IMR-90 (cell line): ENCODE measurements at regions not wholly inside any gene's neighbourhood (a gene's known extent, or its start where the extent isn't known, plus 50 kb on each side); places are given as distances from the start of the nearest gene placed in this dataset.

ENCODE experiments used
- ATAC-seq: fragments of 200-7000 bp; cut with Tn5 transposase; 2 replicates; pipeline ENCODE4 v1.9.1; 2020; ENCODE audit warnings: low read depth, mild to moderate bottlenecking, moderate library complexity
- BruUV-seq: library from RNA; stranded (reverse); fragments of 400-500 nt; replicated peaks from 2 replicates; lab custom pipeline; 2021; lab: Mats Ljungman, UMichigan
- CTCF ChIA-PET: fragments of 300-600 bp; formaldehyde crosslinking; extraction: SDS; loops from one replicate; lab custom pipeline; 2021; ENCODE audit warnings: antibody characterized with exemption; lab: Yijun Ruan, JAX
- POLR2A ChIA-PET: fragments of 300-600 bp; sonication (Branson Sonifier 250); formaldehyde crosslinking; loops from one replicate; lab custom pipeline; 2022; ENCODE audit warnings: antibody characterized with exemption; ENCODE audit not compliant: unreplicated experiment; lab: Charles Lee
- DNase-seq: peaks from one replicate; pipeline ENCODE4 v3.0.0; 2013
- H2AFZ ChIP-seq: replicated peaks from 2 replicates; pipeline ENCODE3; 2013; ENCODE audit warnings: low read length, mild to moderate bottlenecking; ENCODE audit not compliant: poor library complexity
- H2AK5ac ChIP-seq: 2 replicates; pipeline ENCODE4 v1.6.1; 2013; ENCODE audit warnings: low read depth, low read length, inconsistent platforms
- H2AK9ac ChIP-seq: replicated peaks from 2 replicates; pipeline ENCODE3; 2013; ENCODE audit warnings: mild to moderate bottlenecking, low read depth, low read length, moderate library complexity; ENCODE audit not compliant: poor library complexity
- H2BK120ac ChIP-seq: 2 replicates; pipeline ENCODE4 v1.6.1; 2013; ENCODE audit warnings: low read depth, low read length, inconsistent platforms
- H2BK15ac ChIP-seq: 3 replicates; pipeline ENCODE4 v1.6.1; 2013; ENCODE audit warnings: low read depth, low read length, inconsistent platforms
- H2BK20ac ChIP-seq: 2 replicates; pipeline ENCODE4 v1.6.1; 2013; ENCODE audit warnings: low read depth, mild to moderate bottlenecking, inconsistent platforms, low read length, moderate library complexity
- H2BK5ac ChIP-seq: 2 replicates; pipeline ENCODE4 v1.6.1; 2013; ENCODE audit warnings: mild to moderate bottlenecking, low read depth, low read length, inconsistent platforms; ENCODE audit not compliant: poor library complexity, severe bottlenecking
- H3K14ac ChIP-seq: replicated peaks from 2 replicates; pipeline ENCODE4 v1.6.1; 2013; ENCODE audit warnings: low read depth, low read length, inconsistent platforms
- H3K18ac ChIP-seq: 2 replicates; pipeline ENCODE4 v1.6.1; 2013; ENCODE audit warnings: low read depth, low read length, control low read depth
- H3K23ac ChIP-seq: 2 replicates; pipeline ENCODE4 v1.6.1; 2013; ENCODE audit warnings: low read depth, low read length, inconsistent platforms
- H3K27ac ChIP-seq: 2 replicates; pipeline ENCODE4 v1.5.1; 2013; ENCODE audit warnings: mild to moderate bottlenecking, control low read depth, low read length; ENCODE audit not compliant: insufficient read depth
- H3K27me3 ChIP-seq: 2 replicates; pipeline ENCODE4 v1.6.1; 2013; ENCODE audit warnings: low read length; ENCODE audit not compliant: control insufficient read depth, insufficient read depth
- H3K36me3 ChIP-seq: 2 replicates; pipeline ENCODE4 v1.6.1; 2013; ENCODE audit warnings: low read length, mixed read lengths; ENCODE audit not compliant: control insufficient read depth, insufficient read depth
- H3K4ac ChIP-seq: 2 replicates; pipeline ENCODE4 v1.6.1; 2013; ENCODE audit warnings: low read depth, low read length, inconsistent platforms
- H3K4me1 ChIP-seq: 2 replicates; pipeline ENCODE4 v1.6.1; 2013; ENCODE audit warnings: low read length, mixed read lengths; ENCODE audit not compliant: control insufficient read depth, insufficient read depth
- H3K4me2 ChIP-seq: 2 replicates; pipeline ENCODE4 v1.6.1; 2013; ENCODE audit warnings: low read depth, mild to moderate bottlenecking, control low read depth, low read length, moderate library complexity
- H3K4me3 ChIP-seq: 2 replicates; pipeline ENCODE4 v1.5.1; 2013; ENCODE audit warnings: low read depth, mild to moderate bottlenecking, control low read depth, low read length, moderate library complexity; ENCODE audit not compliant: insufficient read depth
- H3K56ac ChIP-seq: 2 replicates; pipeline ENCODE4 v1.6.1; 2013; ENCODE audit warnings: low read length, inconsistent platforms; ENCODE audit not compliant: insufficient read depth; ENCODE audit errors: extremely low read depth
- H3K79me1 ChIP-seq, 2 experiments: 2 replicates each; pipeline ENCODE4 v1.6.1; 2013; ENCODE audit warnings: low read length in 2 of 2, inconsistent platforms in 1 of 2, low read depth in 1 of 2
- H3K9ac ChIP-seq: 2 replicates; pipeline ENCODE4 v1.6.1; 2013; ENCODE audit warnings: low read depth, low read length, control low read depth
- H3K9me1 ChIP-seq: 2 replicates; pipeline ENCODE4 v1.6.1; 2013; ENCODE audit warnings: low read length, inconsistent platforms; ENCODE audit not compliant: insufficient read depth
- H3K9me3 ChIP-seq: 2 replicates; pipeline ENCODE4 v1.6.1; 2013; ENCODE audit warnings: low read length; ENCODE audit not compliant: control insufficient read depth, insufficient read depth
- H4K20me1 ChIP-seq: 2 replicates; pipeline ENCODE4 v1.6.1; 2013; ENCODE audit warnings: low read length, inconsistent platforms; ENCODE audit not compliant: insufficient read depth
- H4K5ac ChIP-seq: 2 replicates; pipeline ENCODE4 v1.6.1; 2013; ENCODE audit warnings: mild to moderate bottlenecking, low read depth, low read length, control low read depth
- H4K8ac ChIP-seq, 2 experiments: 2 replicates each; pipeline ENCODE4 v1.6.1; 2013; ENCODE audit warnings: low read depth in 2 of 2, low read length in 2 of 2, control low read depth in 1 of 2, inconsistent platforms in 1 of 2
- H4K91ac ChIP-seq: 2 replicates; pipeline ENCODE4 v1.6.1; 2013; ENCODE audit warnings: low read depth, low read length, inconsistent platforms; ENCODE audit not compliant: insufficient read depth
- POLR2A ChIP-seq: IDR thresholded peaks from 2 replicates; pipeline ENCODE4 v1.6.1; 2012; ENCODE audit warnings: mild to moderate bottlenecking, low read depth, low read length
- RAD21 ChIP-seq: IDR thresholded peaks from 2 replicates; pipeline ENCODE4 v1.6.1; 2012; ENCODE audit warnings: low read length, improper control_type of control experiment
- RCOR1 ChIP-seq: IDR thresholded peaks from 2 replicates; pipeline ENCODE4 v1.6.1; 2012; ENCODE audit warnings: mild to moderate bottlenecking, low read length, improper control_type of control experiment; ENCODE audit not compliant: insufficient replicate concordance
- WGBS, 2 experiments: methylation state at CpG; one replicate each; pipeline versions ENCODE4 v1.1.5 to v1.1.7; 2013; ENCODE audit warnings: missing lambda C conversion rate in 2 of 2; ENCODE audit not compliant: insufficient read length in 1 of 2; ENCODE audit errors: extremely low coverage in 2 of 2; 5-methylcytosine and 5-hydroxymethylcytosine counted together
- dilution Hi-C: fragments of 300-500 bp; cut with HindIII; formaldehyde crosslinking; loops from one replicate; pipeline ENCODE4 v1.14.3; 2018; ENCODE audit warnings: low sequenced_read_pairs; ENCODE audit not compliant: unreplicated experiment
- in situ Hi-C: fragments of 300-500 bp; cut with MboI; formaldehyde crosslinking; loops from 3 replicates; pipeline ENCODE4 v1.14.3; 2019; ENCODE audit warnings: low sequenced_read_pairs, inconsistent platforms, mixed read lengths
- intact Hi-C: fragments of 100-400 bp; cut with micrococcal nuclease; formaldehyde crosslinking; loops from 2 replicates; pipeline ENCODE4 v1.10.0; 2022

DNA sequence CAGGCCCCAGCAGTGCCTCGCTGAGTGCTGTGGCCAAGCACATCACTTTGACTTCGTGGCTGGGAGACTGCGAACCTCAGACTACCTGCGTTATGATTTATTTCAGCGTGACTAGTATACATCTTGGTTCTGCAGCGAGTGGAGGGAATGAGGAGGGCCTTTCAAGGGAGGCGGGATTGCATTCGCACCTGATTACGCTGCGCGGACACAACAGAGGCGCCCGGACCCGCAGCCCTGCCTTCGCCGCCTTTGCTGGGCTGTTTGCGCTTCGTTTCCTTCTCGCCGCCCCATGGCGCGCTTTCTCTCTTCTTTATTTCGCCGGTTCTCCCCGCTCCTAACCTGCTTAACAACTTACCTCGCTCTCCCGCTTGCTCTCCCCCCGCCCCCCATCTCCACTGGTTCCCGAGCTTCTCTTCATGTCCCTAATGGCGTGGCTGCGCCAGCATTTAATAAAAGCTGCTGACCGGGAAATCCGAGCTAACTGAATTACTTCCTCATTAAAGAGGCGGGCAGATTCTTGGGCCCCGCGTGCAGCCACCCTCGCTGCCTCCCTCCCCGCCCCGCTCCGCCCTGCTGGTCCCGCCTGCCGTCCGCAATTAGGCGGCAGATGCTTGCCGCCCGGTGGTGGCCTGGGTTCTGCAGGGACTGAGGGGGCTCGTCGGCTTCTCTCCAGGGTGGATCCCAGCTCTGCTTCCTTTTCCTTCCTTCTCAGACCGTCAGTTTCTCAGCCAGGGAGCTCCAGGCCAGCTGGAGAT is 257.6 kb upstream of the SDK2 start:
- H2BK120ac ChIP-seq: no peak overlapping the region
- H4K5ac ChIP-seq: no peak overlapping the region
- H4K20me1 ChIP-seq: no peaks in the 10 kb centered on the region
- no peaks in the 10 kb centered on the region for H3K79me1 ChIP-seq
- H3K9ac ChIP-seq: no peak overlapping the region
- in situ Hi-C loops: no loop called here
- H3K18ac ChIP-seq: no peak overlapping the region
- no peak overlapping the region for H2BK20ac ChIP-seq
- no peaks in the 10 kb centered on the region for H3K36me3 ChIP-seq
- TF ChIP-seq POLR2A (no peak), RAD21 (no peak), RCOR1 (no peak)
- no peaks in the 10 kb centered on the region for H3K4me1 ChIP-seq
- no peak overlapping the region for H3K23ac ChIP-seq
- no peak overlapping the region for H3K4me3 ChIP-seq
- intact Hi-C loops: no loop called here
- no peak overlapping the region for H2BK15ac ChIP-seq
- DNase-seq (no peak), ATAC-seq (no peak)
- CTCF ChIA-PET: no interaction called here
- no peak overlapping the region for H2AK5ac ChIP-seq
- no peak overlapping the region for H2AFZ ChIP-seq
- H3K27ac ChIP-seq: no peak overlapping the region
- H4K8ac ChIP-seq: no peak overlapping the region
- H2BK5ac ChIP-seq: no peak overlapping the region
- POLR2A ChIA-PET: no interaction called here
- H3K4me2 ChIP-seq: no peak overlapping the region
- H3K56ac ChIP-seq: no peak overlapping the region
- H4K91ac ChIP-seq: no peak overlapping the region
- H3K14ac ChIP-seq: no peak overlapping the region
- no TSS peak for BruUV-seq
- no peaks in the 10 kb centered on the region for H3K9me1 ChIP-seq
- 11% methylated on average over 34 of the region's 49 CpGs; no CpG with 5 or more reads in 1 of the 2 experiments for WGBS, 2 experiments
- H3K9me3 ChIP-seq: peaks cover 41% of the 10 kb centered on the region
- H3K4ac ChIP-seq: no peak overlapping the region
- dilution Hi-C loops: no loop called here
- no peaks in the 10 kb centered on the region for H3K27me3 ChIP-seq
- H2AK9ac ChIP-seq: no peak overlapping the region
